Forelimb muscle (tissue), 1 donor: ENCODE measurements at regions not wholly inside any gene's neighbourhood (a gene's known extent, or its start where the extent isn't known, plus 50 kb on each side); places are given as distances from the start of the nearest gene placed in this dataset.

ENCODE experiments used
- DNase-seq: peaks from one replicate; pipeline ENCODE4 v3.0.0-alpha.2; 2013; ENCODE audit warnings: low read depth

DNA sequence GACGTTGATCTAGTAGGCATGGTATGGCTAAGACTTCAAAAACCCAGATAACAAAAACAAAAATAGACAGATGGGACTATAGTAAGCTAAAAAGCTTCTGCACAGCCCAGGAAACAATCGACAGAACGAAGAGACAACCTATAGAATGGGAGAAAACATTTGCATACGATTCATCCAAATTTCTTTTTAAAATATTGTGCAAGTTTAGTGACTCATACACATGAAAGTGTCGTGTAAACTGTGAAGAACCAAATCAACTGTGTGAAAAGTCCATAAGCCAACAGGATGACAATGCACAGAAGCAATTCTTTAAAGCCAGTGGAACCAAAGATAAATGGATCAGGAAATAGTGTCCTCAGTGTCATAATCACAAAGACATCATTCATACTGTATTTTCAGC lies 671.1 kb downstream of the RNF144A start:
- DNase-seq = no peak

DNA sequence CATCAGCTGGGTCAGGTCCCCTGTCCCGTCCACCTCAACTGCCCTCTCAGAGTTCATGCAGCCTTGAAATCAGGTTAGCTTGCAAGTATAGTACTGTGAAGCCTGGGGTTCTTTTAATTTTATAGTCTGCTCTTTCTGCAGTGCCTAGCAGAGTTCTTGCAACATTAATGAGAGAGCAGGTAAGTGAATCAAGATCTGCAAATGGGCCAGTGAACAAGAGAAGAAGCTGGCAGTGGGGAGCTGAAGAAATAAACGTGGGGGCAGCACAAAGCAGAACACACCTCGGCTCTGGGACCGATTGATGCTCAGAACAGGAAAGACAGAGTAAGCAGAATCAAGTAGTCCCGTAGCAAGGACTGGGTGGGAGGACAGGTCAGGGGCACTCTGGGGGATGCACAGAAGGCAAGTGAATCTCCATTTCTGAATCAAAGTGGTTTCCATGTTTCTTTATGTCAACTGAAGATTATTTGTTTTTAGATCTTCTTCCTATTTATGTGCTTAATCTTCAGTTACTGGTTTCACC lies 675.5 kb downstream of the RNF144A start:
- DNase-seq = no peak

- no peak for DNase-seq
Measured at GRCh38 chr2:7593360-7593759, 676.1 kb downstream of the RNF144A start.

- DNase-seq = no peak
Measured at GRCh38 chr2:7594211-7594610, 677.0 kb downstream of the RNF144A start.

- no peak for DNase-seq
Measured at GRCh38 chr2:7595206-7595605, 678.0 kb downstream of the RNF144A start.

- no peak for DNase-seq
Measured at GRCh38 chr2:7598402-7598801, 681.2 kb downstream of the RNF144A start.

DNA sequence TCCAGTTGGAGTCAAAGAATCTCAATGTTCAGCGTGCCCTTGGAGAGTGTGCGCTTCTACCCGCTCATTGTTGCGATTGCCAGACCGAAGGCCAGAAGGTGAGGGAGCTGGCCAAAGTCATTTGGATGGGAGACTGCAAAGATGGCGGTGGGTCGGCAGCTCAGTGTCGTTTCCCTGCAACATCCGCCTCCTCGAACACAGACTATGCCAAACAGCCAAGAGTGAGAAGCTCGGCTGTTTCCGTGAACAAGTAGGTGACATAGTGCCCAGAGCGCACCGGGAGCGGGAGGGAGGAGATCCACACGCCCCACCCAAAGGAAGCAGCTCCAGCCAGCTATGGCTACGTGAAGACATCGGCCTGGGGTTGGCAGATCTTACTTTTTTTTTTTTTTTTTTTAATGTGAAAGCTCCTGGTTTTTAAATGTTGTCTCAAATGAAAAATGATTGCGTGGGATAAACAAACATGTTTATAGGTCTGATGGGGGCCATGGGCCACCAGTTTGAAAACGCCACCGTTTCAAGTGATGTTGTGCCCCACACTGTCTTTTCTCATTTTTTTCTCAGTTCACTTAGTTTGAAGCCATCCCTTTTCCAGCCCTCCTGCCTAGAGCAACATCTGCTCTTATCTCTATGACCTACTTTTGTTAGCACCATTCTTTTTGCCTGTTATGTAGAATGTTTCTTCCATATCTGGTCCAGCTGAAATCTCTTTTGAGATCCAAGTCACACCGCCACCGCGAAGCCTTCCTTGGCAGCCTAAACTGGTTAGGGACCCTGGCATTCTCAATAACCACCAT lies 682.4 kb downstream of the RNF144A start:
- DNase-seq = no peak

DNA sequence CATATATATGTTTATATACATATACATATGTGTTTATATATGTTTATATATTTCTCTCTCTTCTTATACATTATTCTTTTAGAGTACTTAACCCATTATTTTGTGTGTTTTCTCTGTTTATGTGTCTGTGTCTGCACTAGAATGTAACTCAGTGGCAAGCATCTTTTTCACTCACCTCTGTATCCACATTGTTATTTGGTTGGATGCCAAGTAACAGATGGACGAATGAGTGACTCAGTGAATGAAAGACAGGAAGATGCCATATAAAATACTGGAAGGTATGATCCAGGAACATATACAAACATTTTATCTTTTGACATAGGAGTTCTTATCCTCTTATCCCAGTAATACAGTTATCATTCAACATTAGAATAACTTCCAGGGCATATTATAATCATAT lies 684.8 kb downstream of the RNF144A start:
- DNase-seq = no peak

- DNase-seq = no peak
Measured at GRCh38 chr2:7604456-7604855, 687.2 kb downstream of the RNF144A start.

DNA sequence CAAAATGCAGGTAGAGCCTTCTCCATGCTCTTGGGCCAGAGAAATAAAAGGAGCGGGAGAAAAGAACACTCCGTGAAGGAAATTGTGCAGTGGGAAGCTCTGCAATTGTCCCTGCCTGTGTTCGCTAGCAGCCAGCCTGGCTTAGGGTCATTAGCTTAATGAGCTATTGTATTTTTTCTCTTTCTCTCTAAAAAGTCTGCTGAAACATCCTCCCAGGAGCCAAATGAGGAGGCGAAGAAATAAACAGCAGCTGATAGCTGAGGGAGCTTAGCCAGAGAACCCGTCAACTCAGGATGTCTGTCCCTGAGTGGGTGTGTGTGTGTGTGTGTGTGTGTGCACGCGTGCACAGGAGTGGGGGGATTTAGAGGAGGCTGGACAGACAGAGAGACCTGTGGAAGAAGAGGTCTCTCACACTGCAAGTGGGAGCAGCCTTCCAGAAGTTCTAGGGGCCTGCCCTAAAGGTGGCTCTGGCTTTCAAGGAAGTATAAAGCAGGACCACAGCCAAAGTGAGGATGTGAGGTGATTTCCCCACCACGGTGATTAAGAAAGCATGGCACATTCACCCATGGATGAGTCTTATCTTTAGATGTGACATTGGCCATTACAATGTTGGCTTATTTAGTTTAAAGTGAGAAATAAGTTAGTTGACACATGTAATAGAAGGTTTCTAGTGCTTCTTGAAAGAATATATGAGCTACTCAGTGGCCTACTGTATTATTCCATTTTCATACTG lies 690.4 kb downstream of the RNF144A start:
- no peak for DNase-seq

- DNase-seq = no peak
Measured at GRCh38 chr2:7609556-7609955, 692.3 kb downstream of the RNF144A start.

GRCh38 chr2:7609974-7610373 lies 692.8 kb downstream of the RNF144A start:
- no peak for DNase-seq

DNA sequence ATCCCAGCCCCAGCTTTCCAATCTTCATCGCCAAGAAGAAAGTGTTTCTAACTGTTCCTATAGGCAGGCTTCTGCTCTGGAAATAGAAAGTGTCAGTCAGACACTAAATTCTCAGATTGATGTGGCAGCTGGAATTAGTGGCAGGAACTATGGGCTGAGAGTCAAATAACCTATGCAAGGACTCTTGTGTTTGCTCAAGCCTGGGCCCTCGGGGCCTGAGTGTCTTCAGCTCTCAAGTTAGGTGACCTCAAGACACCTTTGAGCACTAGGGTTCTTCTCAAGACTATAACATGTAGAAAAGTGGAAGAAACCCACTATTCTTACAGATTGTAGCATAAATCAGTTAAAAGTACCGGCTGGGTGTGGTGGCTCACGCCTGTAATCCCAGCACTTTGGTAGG lies 694.5 kb downstream of the RNF144A start:
- DNase-seq = no peak

DNA sequence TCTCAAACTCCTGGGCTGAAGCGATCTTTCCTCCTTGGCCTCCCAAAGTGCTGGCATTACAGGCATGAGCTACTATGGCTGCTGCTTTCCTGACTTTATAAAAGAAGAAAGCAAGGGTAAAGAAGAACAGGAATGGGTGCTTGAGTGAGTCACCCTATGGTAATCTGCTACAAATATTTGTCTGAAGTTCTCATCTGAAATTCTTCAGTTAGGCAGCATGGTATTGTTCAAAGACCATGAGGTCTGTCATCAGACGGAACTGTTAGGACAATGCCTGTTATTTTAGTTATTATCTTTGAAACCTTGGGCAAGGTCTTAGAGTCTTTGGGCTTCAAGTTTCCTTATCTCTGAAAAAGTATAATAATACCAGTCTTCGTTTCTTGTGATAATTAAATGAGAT lies 695.8 kb downstream of the RNF144A start:
- no peak for DNase-seq

DNA sequence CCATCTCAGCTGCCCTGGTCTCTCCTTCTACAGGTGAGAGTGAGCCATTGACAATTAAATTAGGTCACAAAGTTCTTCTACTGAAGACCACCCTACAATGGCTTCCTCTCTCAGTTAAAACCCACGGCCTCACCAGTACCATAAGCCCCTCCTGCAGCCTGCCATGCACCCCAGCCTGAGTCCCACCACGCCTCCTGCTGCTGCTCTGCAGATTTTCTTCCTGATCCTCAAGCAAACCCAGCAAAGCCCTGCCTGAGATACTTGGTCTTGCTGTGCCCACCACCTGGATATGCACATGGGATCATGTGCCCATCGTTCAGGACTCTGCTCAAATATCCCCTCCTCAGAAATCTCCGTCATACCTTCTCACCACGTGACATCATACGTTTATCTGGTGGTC lies 696.6 kb downstream of the RNF144A start:
- DNase-seq = no peak

GRCh38 chr2:7618031-7618430 lies 700.8 kb downstream of the RNF144A start:
- DNase-seq = no peak

GRCh38 chr2:7619203-7619970 lies 702.2 kb downstream of the RNF144A start:
- DNase-seq = no peak

DNA sequence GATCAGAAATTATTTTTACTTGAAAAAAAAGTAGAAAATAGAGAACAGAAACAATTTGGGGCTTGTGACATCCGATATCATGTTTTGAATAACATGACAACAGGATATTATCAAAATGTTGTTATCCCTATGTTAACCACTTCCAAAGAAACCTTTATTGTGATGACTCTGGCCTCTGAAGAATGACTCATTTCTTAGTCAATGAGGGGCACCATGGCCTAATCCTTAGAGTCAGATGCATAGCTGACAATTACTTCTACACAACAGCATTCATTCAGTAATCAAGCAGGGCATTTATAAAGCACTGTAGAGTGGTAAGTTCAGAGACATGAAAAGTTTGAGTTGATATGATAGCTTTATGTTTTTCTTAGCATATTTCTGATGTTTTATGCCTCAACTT lies 703.0 kb downstream of the RNF144A start:
- DNase-seq = no peak

DNA sequence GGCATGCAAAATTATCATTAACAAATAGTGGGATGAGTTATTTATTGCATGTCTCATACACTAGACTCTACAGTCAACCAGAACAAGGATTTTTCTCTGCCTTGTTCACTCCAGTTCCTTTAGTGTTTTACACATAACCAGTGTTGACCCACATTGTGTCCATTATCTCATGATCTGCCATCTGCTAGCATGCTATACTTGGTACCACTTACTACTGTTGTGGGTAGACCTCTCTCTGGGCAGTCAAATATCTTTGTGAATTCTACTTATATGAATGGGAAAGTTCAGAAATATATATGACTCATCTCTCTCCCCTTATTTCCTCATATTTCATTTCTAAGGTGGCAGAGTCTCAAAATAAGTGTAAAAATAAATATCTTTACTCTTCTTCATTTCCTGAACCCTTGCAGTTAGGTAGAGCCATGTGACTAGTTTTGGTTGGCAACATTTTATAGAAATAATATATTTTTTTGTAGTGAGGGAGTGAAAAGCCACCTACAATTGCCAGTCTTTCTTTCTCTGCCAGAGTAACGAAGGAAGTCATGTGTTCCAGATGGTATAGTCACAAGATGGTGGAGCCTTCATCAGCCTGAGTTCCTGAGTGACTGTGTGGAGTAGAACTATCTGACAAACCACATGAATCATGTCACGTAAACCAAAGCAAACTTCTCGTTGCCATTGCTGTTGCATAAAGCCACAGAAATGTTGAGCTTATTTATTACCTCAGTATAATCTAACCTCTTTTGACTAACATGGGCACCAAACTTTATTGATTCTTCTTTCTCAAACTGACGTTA lies 704.0 kb downstream of the RNF144A start:
- no peak for DNase-seq

- no peak for DNase-seq
Measured at GRCh38 chr2:7625392-7626138, 708.4 kb downstream of the RNF144A start.

- DNase-seq = no peak
Measured at GRCh38 chr2:7626139-7626537, 708.9 kb downstream of the RNF144A start.
